ENCODE measurements at regions not wholly inside any gene's neighbourhood (a gene's known extent, or its start where the extent isn't known, plus 50 kb on each side); places are given as distances from the start of the nearest gene placed in this dataset.

- Histone ChIP-seq H3K79me2 (ENCODE audit: insufficient read depth, low read length) (no peaks in the 10 kb centered on the region), H3K4me3 (ENCODE audit: low read depth, low read length, poor library complexity, severe bottlenecking) (no peak overlapping the region), H3K9me2 (ENCODE audit: low read depth, low read length) (no peaks in the 10 kb centered on the region), H3F3A (ENCODE audit: insufficient read depth, low read length) (no peaks in the 10 kb centered on the region), H3K27me3 (ENCODE audit: insufficient read depth, low read length) (no peaks in the 10 kb centered on the region), H3K9ac (ENCODE audit: low read length) (no peak overlapping the region), H3K27ac (ENCODE audit: low read depth, low read length, poor library complexity, severe bottlenecking) (no peak overlapping the region), H3K9me3 (ENCODE audit: low read length) (no peaks in the 10 kb centered on the region), H3K4me2 (ENCODE audit: low read length) (no peak overlapping the region), H2AFZ (ENCODE audit: low read length) (no peak overlapping the region), H3K36me3 (ENCODE audit: insufficient read depth, low read length) (no peaks in the 10 kb centered on the region), H4K20me1 (ENCODE audit: insufficient read depth, low read length) (no peaks in the 10 kb centered on the region), H3K4me1 (ENCODE audit: insufficient read depth, low read length, severe bottlenecking) (no peaks in the 10 kb centered on the region)
- TF ChIP-seq EZH2 (IDR thresholded peaks at IDR 0.05; ENCODE audit: borderline replicate concordance, low read length) = no peak
- TF ChIP-seq, protein P1, sequence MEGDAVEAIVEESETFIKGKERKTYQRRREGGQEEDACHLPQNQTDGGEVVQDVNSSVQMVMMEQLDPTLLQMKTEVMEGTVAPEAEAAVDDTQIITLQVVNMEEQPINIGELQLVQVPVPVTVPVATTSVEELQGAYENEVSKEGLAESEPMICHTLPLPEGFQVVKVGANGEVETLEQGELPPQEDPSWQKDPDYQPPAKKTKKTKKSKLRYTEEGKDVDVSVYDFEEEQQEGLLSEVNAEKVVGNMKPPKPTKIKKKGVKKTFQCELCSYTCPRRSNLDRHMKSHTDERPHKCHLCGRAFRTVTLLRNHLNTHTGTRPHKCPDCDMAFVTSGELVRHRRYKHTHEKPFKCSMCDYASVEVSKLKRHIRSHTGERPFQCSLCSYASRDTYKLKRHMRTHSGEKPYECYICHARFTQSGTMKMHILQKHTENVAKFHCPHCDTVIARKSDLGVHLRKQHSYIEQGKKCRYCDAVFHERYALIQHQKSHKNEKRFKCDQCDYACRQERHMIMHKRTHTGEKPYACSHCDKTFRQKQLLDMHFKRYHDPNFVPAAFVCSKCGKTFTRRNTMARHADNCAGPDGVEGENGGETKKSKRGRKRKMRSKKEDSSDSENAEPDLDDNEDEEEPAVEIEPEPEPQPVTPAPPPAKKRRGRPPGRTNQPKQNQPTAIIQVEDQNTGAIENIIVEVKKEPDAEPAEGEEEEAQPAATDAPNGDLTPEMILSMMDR (IDR thresholded peaks at IDR 0.05; ENCODE audit: low read length) = no peak
Observed at GRCh38 chr2:196410008-196410407, 229.5 kb upstream of the CCDC150 start.

DNA sequence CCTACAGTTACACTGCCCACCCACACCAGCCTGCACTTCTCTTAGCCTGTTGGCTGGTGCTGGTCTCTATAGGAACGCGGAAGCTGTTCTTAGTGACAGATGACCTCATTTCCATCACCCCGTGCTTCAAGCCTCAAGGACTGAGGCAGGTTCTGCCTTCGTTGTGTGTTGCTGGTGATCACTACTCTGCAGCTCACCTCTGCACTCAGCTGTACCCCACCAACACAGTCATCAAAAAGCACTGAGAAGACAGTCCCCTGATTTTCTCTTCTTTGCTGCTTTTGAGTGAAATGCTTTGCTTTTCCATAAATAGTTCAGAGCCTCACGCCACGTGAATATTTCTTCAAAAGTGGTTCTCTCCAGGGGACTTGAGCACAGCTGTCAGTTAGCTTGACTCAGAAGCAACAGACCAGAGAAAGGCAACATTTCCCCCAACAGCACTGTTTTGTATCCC, 225.7 kb upstream of the CCDC150 start:
- H3K4me3 ChIP-seq (ENCODE audit: low read depth, low read length, poor library complexity, severe bottlenecking) = no peak overlapping the region

DNA sequence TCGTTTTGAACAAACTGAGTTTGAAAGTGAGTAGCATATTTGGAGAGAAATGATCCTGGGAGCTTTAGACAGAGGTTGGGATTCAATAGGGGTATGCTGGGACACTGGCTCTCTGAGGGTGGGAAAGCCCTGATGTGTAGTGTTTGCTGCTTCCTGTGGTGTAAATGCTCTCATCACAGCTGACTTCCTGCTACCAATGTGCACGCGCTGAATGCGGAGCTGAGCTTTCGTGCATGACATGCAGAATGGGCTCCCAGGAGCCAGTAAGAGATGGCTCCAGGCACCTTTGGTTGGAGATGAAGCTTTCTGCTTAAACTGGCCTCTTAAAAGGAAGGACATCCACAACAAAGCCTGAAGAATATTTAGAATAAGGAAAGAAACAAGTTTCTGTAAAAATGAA, 224.1 kb upstream of the CCDC150 start:
- Histone ChIP-seq H3F3A (ENCODE audit: insufficient read depth, low read length) (no peaks in the 10 kb centered on the region), H2AFZ (ENCODE audit: low read length) (no peak overlapping the region), H3K27me3 (ENCODE audit: insufficient read depth, low read length) (no peaks in the 10 kb centered on the region), H4K20me1 (ENCODE audit: insufficient read depth, low read length) (no peaks in the 10 kb centered on the region), H3K36me3 (ENCODE audit: insufficient read depth, low read length) (no peaks in the 10 kb centered on the region), H3K9me3 (ENCODE audit: low read length) (no peaks in the 10 kb centered on the region), H3K9me2 (ENCODE audit: low read depth, low read length) (no peaks in the 10 kb centered on the region), H3K9ac (ENCODE audit: low read length) (no peak overlapping the region), H3K4me2 (ENCODE audit: low read length) (no peak overlapping the region), H3K4me3 (ENCODE audit: low read depth, low read length, poor library complexity, severe bottlenecking) (no peak overlapping the region), H3K4me1 (ENCODE audit: insufficient read depth, low read length, severe bottlenecking) (no peaks in the 10 kb centered on the region), H3K79me2 (ENCODE audit: insufficient read depth, low read length) (no peaks in the 10 kb centered on the region), H3K27ac (ENCODE audit: low read depth, low read length, poor library complexity, severe bottlenecking) (no peak overlapping the region)
- no peak for TF ChIP-seq EZH2 (IDR thresholded peaks at IDR 0.05; ENCODE audit: borderline replicate concordance, low read length)
- TF ChIP-seq, protein P1 (IDR thresholded peaks at IDR 0.05; ENCODE audit: low read length) = no peak

More for the DNA sequence above, 225.7 kb upstream of the CCDC150 start:
- H3K9me2 ChIP-seq (ENCODE audit: low read depth, low read length) = no peaks in the 10 kb centered on the region
- H3K4me2 ChIP-seq (ENCODE audit: low read length) = no peak overlapping the region
- no peaks in the 10 kb centered on the region for H3K27me3 ChIP-seq (ENCODE audit: insufficient read depth, low read length)
- no peak overlapping the region for H2AFZ ChIP-seq (ENCODE audit: low read length)
- H3K9me3 ChIP-seq (ENCODE audit: low read length) = no peaks in the 10 kb centered on the region
- no peaks in the 10 kb centered on the region for H3F3A ChIP-seq (ENCODE audit: insufficient read depth, low read length)
- no peak overlapping the region for H3K27ac ChIP-seq (ENCODE audit: low read depth, low read length, poor library complexity, severe bottlenecking)
- H4K20me1 ChIP-seq (ENCODE audit: insufficient read depth, low read length) = no peaks in the 10 kb centered on the region
- no peaks in the 10 kb centered on the region for H3K4me1 ChIP-seq (ENCODE audit: insufficient read depth, low read length, severe bottlenecking)
- no peak overlapping the region for H3K9ac ChIP-seq (ENCODE audit: low read length)
- TF ChIP-seq, protein P1 (IDR thresholded peaks at IDR 0.05; ENCODE audit: low read length) = no peak
- TF ChIP-seq EZH2 (IDR thresholded peaks at IDR 0.05; ENCODE audit: borderline replicate concordance, low read length) = no peak
- H3K79me2 ChIP-seq (ENCODE audit: insufficient read depth, low read length) = no peaks in the 10 kb centered on the region
- no peaks in the 10 kb centered on the region for H3K36me3 ChIP-seq (ENCODE audit: insufficient read depth, low read length)

All from OCI-LY1 (cell line).